ENCODE measurements at regions not wholly inside any gene's neighbourhood (a gene's known extent, or its start where the extent isn't known, plus 50 kb on each side); places are given as distances from the start of the nearest gene placed in this dataset.

DNA sequence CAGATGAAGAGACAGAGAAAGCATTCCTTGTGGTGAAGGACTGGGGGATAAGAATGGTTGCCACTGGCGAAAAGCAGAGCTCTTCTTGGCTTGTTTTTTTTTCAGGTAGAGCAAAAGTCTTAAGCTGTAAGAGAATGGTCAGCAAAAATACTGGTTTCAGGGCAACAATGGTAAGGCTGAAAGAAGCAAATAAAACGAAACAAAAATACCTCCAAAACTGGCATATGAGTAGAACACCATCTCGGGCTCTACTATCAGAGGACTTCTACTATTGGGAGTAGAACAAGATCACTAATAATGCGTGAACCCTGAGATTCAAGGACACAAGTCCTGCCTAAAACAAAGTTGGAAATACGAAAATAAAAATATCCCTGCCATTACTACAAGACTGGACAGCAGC is 1823.2 kb upstream of the CDH6 start:
- Histone ChIP-seq H3K79me2 (ENCODE audit: control insufficient read depth in 1 of 2, insufficient read depth in 2 of 2, low read length in 2 of 2) (no peaks in the 10 kb centered on the region), H3K4ac (replicated peaks; ENCODE audit: insufficient read length, low read depth, low read length) (no peak overlapping the region), H3K4me2 (ENCODE audit: insufficient read depth in 1 of 2, low read depth in 2 of 2, low read length in 2 of 2) (no peak overlapping the region), H3K23ac (ENCODE audit: insufficient read length) (no peak overlapping the region), H3K9ac (replicated peaks in 1 of 4; ENCODE audit: extremely low read depth in 1 of 4, low read depth in 3 of 4, low read length in 3 of 4) (no peak overlapping the region), H3K23me2 (ENCODE audit: low read depth, low read length) (no peaks in the 10 kb centered on the region), H3K9me3 (ENCODE audit: insufficient read depth in 2 of 2, low read depth in 1 of 2, low read length in 1 of 2) (no peaks in the 10 kb centered on the region), H3K27ac (ENCODE audit: low read depth, low read length) (no peak overlapping the region), H3K18ac (ENCODE audit: extremely low read depth, low read length) (no peak overlapping the region), H3K27me3 (replicated peaks in 1 of 4; ENCODE audit: control insufficient read depth in 3 of 4, extremely low read depth in 1 of 4, insufficient read depth in 3 of 4, low read length in 3 of 4) (no peaks in the 10 kb centered on the region), H2BK120ac (replicated peaks; ENCODE audit: low read depth, low read length) (no peak overlapping the region), H2BK5ac (ENCODE audit: low read depth, low read length) (no peak overlapping the region), H4K91ac (replicated peaks; ENCODE audit: insufficient read length, low read length) (no peak overlapping the region), H2BK20ac (ENCODE audit: low read length) (no peak overlapping the region), H4K5ac (ENCODE audit: insufficient read length, low read depth, low read length) (no peak overlapping the region), H3K79me1 (ENCODE audit: low read depth, low read length) (no peaks in the 10 kb centered on the region), H3K36me3 (ENCODE audit: control insufficient read depth in 2 of 4, insufficient read depth in 4 of 4, low read length in 3 of 4) (no peaks in the 10 kb centered on the region), H2AFZ (ENCODE audit: low read length) (no peak overlapping the region), H2BK15ac (ENCODE audit: low read length) (no peak overlapping the region), H3K4me3 (ENCODE audit: extremely low read depth in 1 of 4, insufficient read depth in 2 of 4, low read depth in 3 of 4, low read length in 4 of 4) (no peak overlapping the region), H3K4me1 (replicated peaks in 1 of 4; ENCODE audit: control insufficient read depth in 3 of 4, insufficient read depth in 4 of 4, low read length in 3 of 4) (no peaks in the 10 kb centered on the region), H2BK12ac (ENCODE audit: low read depth, low read length) (no peak overlapping the region), H4K8ac (ENCODE audit: extremely low read depth, insufficient read depth, low read length) (no peak overlapping the region), H3K56ac (replicated peaks; ENCODE audit: insufficient read length, low read depth, low read length) (no peak overlapping the region), H2AK5ac (ENCODE audit: low read depth, low read length) (no peak overlapping the region), H3K14ac (ENCODE audit: insufficient read length) (no peak overlapping the region), H4K20me1 (replicated peaks in 1 of 2; ENCODE audit: control insufficient read depth in 1 of 2, insufficient read depth in 2 of 2, low read length in 2 of 2) (no peaks in the 10 kb centered on the region)
- FAIRE-seq (no peak), DNase-seq (ENCODE audit: low read depth in 1 of 2, low spot score in 2 of 2) (no peak)
- POLR2A ChIA-PET (ENCODE audit: partially characterized antibody), result no interaction called here
- CTCF ChIA-PET (ENCODE audit: partially characterized antibody), result no interaction called here
- no peak for TF ChIP-seq CEBPB (IDR thresholded peaks at IDR 0.05; ENCODE audit: low read depth, low read length)
- TF ChIP-seq SIX5 (IDR thresholded peaks at IDR 0.05; ENCODE audit: low read depth, low read length), result no peak
- no peak for TF ChIP-seq HDAC2 (IDR thresholded peaks at IDR 0.05; ENCODE audit: borderline replicate concordance in 1 of 2, low read depth in 2 of 2, low read length in 2 of 2)
- TF ChIP-seq, protein P1, sequence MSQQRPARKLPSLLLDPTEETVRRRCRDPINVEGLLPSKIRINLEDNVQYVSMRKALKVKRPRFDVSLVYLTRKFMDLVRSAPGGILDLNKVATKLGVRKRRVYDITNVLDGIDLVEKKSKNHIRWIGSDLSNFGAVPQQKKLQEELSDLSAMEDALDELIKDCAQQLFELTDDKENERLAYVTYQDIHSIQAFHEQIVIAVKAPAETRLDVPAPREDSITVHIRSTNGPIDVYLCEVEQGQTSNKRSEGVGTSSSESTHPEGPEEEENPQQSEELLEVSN (IDR thresholded peaks at IDR 0.05), result no peak
- TF ChIP-seq RNF2 (IDR thresholded peaks at IDR 0.05; ENCODE audit: borderline replicate concordance, low read depth, low read length, missing control alignments, poor library complexity, severe bottlenecking), result no peak
- TF ChIP-seq RXRA (IDR thresholded peaks at IDR 0.05; ENCODE audit: insufficient read depth, low read depth, low read length), result no peak
- TF ChIP-seq GTF2F1 (IDR thresholded peaks at IDR 0.05; ENCODE audit: borderline replicate concordance, low read depth, low read length), result no peak
- no peak for TF ChIP-seq HDAC6 (IDR thresholded peaks at IDR 0.05; ENCODE audit: low read depth, low read length)
- no peak for TF ChIP-seq RAD21 (IDR thresholded peaks at IDR 0.05 in 1 of 2, conservative IDR thresholded peaks at IDR 0.05 in 1 of 2; ENCODE audit: low read depth in 2 of 2, low read length in 2 of 2)
- TF ChIP-seq SP4 (IDR thresholded peaks at IDR 0.05; ENCODE audit: low read length), result no peak
- TF ChIP-seq EP300 (IDR thresholded peaks at IDR 0.05; ENCODE audit: borderline replicate concordance in 1 of 2, low read depth in 2 of 2, low read length in 2 of 2), result no peak
- TF ChIP-seq ASH2L (IDR thresholded peaks at IDR 0.05; ENCODE audit: low read length), result no peak
- WGBS, 2 experiments (ENCODE audit: extremely low coverage in 1 of 2, insufficient coverage in 1 of 2, insufficient read length in 1 of 2, insufficient replicate concordance in 2 of 2, low coverage in 1 of 2, low lambda C conversion rate in 2 of 2, missing lambda C conversion rate in 1 of 2), result 91% methylated on average over 5 of the region's 5 CpGs; no CpG with 5 or more reads in 1 of the 2 experiments

Data from H1 (cell line).